B cell (primary cell): ENCODE measurements at regions not wholly inside any gene's neighbourhood (a gene's known extent, or its start where the extent isn't known, plus 50 kb on each side); places are given as distances from the start of the nearest gene placed in this dataset.

Experiments used
- ATAC-seq: fragments of 200-7000 bp; cut with Tn5 transposase; one replicate; pipeline ENCODE4 v1.10.0; 2021; ENCODE audit warnings: low read depth, mild to moderate bottlenecking, moderate number of reproducible peaks, moderate library complexity
- CTCF ChIA-PET: fragments of 350-600 bp; sonication (Branson Sonifier 250); formaldehyde crosslinking; loops from one replicate; lab custom pipeline; 2021; ENCODE audit warnings: antibody characterized with exemption, inconsistent platforms; lab: Charles Lee
- POLR2A ChIA-PET: fragments of 350-600 bp; sonication (Branson Sonifier 250); formaldehyde crosslinking; loops from one replicate; lab custom pipeline; 2021; ENCODE audit warnings: antibody characterized with exemption; lab: Charles Lee
- DNase-seq: peaks from one replicate; pipeline ENCODE4 v3.0.0; 2013
- H2AFZ ChIP-seq: 2 replicates; pipeline ENCODE4 v1.6.1; 2012; ENCODE audit warnings: mild to moderate bottlenecking, low read depth, low read length; ENCODE audit not compliant: insufficient read depth, poor library complexity, severe bottlenecking
- H3K27ac ChIP-seq, 2 donors: 1 replicate in 1 of 2; 2 replicates in 1 of 2; pipeline ENCODE4 v1.5.1; 2012 to 2013; ENCODE audit warnings: low read length in 2 of 2, mild to moderate bottlenecking in 2 of 2, moderate library complexity in 1 of 2
- H3K27me3 ChIP-seq, 4 experiments: fragments of 200-600 bp in 1 of 4; sonication (generic) in 1 of 4; replicated peaks in 1 of 4; 1 replicate in 2 of 4; 2 replicates in 2 of 4; pipeline versions ENCODE4 v1.6.1 to v1.7.0; 2013 to 2016; ENCODE audit warnings: low read length in 3 of 4, mild to moderate bottlenecking in 2 of 4, mixed read lengths in 1 of 4, moderate library complexity in 1 of 4; ENCODE audit not compliant: insufficient read depth in 4 of 4, control insufficient read depth in 3 of 4; ENCODE audit errors: control extremely low read depth in 1 of 4
- H3K36me3 ChIP-seq, 2 experiments: replicated peaks in 1 of 2; 1 replicate in 1 of 2; 2 replicates in 1 of 2; pipeline versions ENCODE4 v1.6.1 to v1.7.1; 2013; ENCODE audit warnings: low read length in 1 of 2; ENCODE audit not compliant: insufficient read depth in 2 of 2, control insufficient read depth in 1 of 2; ENCODE audit errors: control extremely low read depth in 1 of 2, extremely low read depth in 1 of 2
- H3K4me1 ChIP-seq, 2 donors: fragments of 200-600 bp in 1 of 2; sonication (generic) in 1 of 2; 1 replicate in 1 of 2; 2 replicates in 1 of 2; pipeline versions ENCODE4 v1.5.1 to v1.6.1; 2013 to 2017; ENCODE audit warnings: low read length in 2 of 2; ENCODE audit not compliant: control insufficient read depth in 2 of 2, insufficient read depth in 2 of 2
- H3K4me2 ChIP-seq: replicated peaks from 2 replicates; pipeline ENCODE3; 2012; ENCODE audit warnings: mild to moderate bottlenecking, low read depth, low read length; ENCODE audit not compliant: poor library complexity, severe bottlenecking
- H3K4me3 ChIP-seq, 5 experiments: fragments of 200-600 bp in 1 of 5; sonication (generic) in 1 of 5; 1 replicate in 3 of 5; 2 replicates in 2 of 5; pipeline versions ENCODE4 v1.5.1 to v1.7.0; 2011 to 2016; ENCODE audit warnings: low read length in 4 of 5, mild to moderate bottlenecking in 4 of 5, low read depth in 2 of 5, control low read depth in 1 of 5, moderate library complexity in 1 of 5; ENCODE audit not compliant: insufficient read depth in 1 of 5; ENCODE audit errors: control extremely low read depth in 1 of 5, extremely low read depth in 1 of 5
- H3K79me2 ChIP-seq: fragments of 200-600 bp; sonication (generic); one replicate; pipeline ENCODE4 v1.6.0; 2016; ENCODE audit warnings: low read length; ENCODE audit not compliant: control insufficient read depth, insufficient read depth
- H3K9ac ChIP-seq: fragments of 200-600 bp; sonication (generic); 2 replicates; pipeline ENCODE4 v1.6.1; 2017; ENCODE audit warnings: mild to moderate bottlenecking, low read length, moderate library complexity
- H3K9me3 ChIP-seq, 3 donors: one replicate each; pipeline versions ENCODE4 v1.6.1 to v1.7.1; 2013; ENCODE audit warnings: low read length in 2 of 3; ENCODE audit not compliant: control insufficient read depth in 2 of 3, insufficient read depth in 1 of 3; ENCODE audit errors: control extremely low read depth in 1 of 3
- H4K20me1 ChIP-seq: 2 replicates; pipeline ENCODE4 v1.6.0; 2012; ENCODE audit warnings: mild to moderate bottlenecking, low read length; ENCODE audit not compliant: insufficient read depth, control insufficient read depth, poor library complexity, severe bottlenecking
- H3K27ac Mint-ChIP-seq: one replicate; pipeline ENCODE4 v1.8.0; 2021; ENCODE audit warnings: mixed read lengths
- H3K27me3 Mint-ChIP-seq: one replicate; pipeline ENCODE4 v1.8.0; 2021; ENCODE audit warnings: mixed read lengths
- H3K4me1 Mint-ChIP-seq: one replicate; pipeline ENCODE4 v1.8.0; 2021; ENCODE audit warnings: mixed read lengths
- H3K4me3 Mint-ChIP-seq: one replicate; pipeline ENCODE4 v1.8.0; 2021; ENCODE audit warnings: mixed read lengths
- H3K9me3 Mint-ChIP-seq: one replicate; pipeline ENCODE4 v1.8.0; 2022; ENCODE audit warnings: mixed read lengths; ENCODE audit not compliant: insufficient read depth
- CTCF ChIP-seq: fragments of 200-600 bp; IDR thresholded peaks from one replicate; pipeline ENCODE4 v1.8.0; 2022; ENCODE audit warnings: antibody characterized with exemption, mild to moderate bottlenecking
- EZH2 ChIP-seq: IDR thresholded peaks from 2 replicates; pipeline ENCODE4 v1.6.1; 2012; ENCODE audit warnings: borderline replicate concordance, low read depth, mild to moderate bottlenecking, moderate library complexity, low read length; ENCODE audit not compliant: insufficient read depth, poor library complexity, severe bottlenecking
- WGBS: methylation state at CpG from one replicate; pipeline ENCODE4 v1.1.5; 2013; ENCODE audit warnings: missing lambda C conversion rate; ENCODE audit not compliant: insufficient coverage; 5-methylcytosine and 5-hydroxymethylcytosine counted together
- intact Hi-C: fragments of 100-400 bp; cut with micrococcal nuclease; formaldehyde crosslinking; loops from one replicate; pipeline ENCODE4 v1.10.0; 2022

- Mint-ChIP-seq H3K27ac (no peak overlapping the region), H3K9me3 (no peaks in the 10 kb centered on the region), H3K4me1 (no peaks in the 10 kb centered on the region), H3K4me3 (no peak overlapping the region), H3K27me3 (no peaks in the 10 kb centered on the region)
- H3K9me3 ChIP-seq = no peaks in the 10 kb centered on the region
- no peak overlapping the region for H3K27ac ChIP-seq
- no peak for TF ChIP-seq CTCF
- TF ChIP-seq EZH2 = no peak
- no peaks in the 10 kb centered on the region for H4K20me1 ChIP-seq
- WGBS = 33% methylated on average over 1 of the region's 1 CpG
- no peaks in the 10 kb centered on the region for H3K36me3 ChIP-seq
- ATAC-seq (no peak), DNase-seq (no peak)
- no peaks in the 10 kb centered on the region for H3K4me1 ChIP-seq
- intact Hi-C loops = no loop called here
- POLR2A ChIA-PET = no interaction called here
- no peak overlapping the region for H2AFZ ChIP-seq
- CTCF ChIA-PET = no interaction called here
- H3K4me2 ChIP-seq = no peak overlapping the region
- H3K4me3 ChIP-seq = no peak overlapping the region
- no peaks in the 10 kb centered on the region for H3K79me2 ChIP-seq
- no peaks in the 10 kb centered on the region for H3K27me3 ChIP-seq
- H3K9ac ChIP-seq = no peak overlapping the region
Measured at GRCh38 chr5:110268985-110269384, 457.5 kb downstream of the TMEM232 start.

- WGBS = 81% methylated on average over 3 of the region's 3 CpGs
- intact Hi-C loops = no loop called here
- Histone ChIP-seq H3K4me1 (no peaks in the 10 kb centered on the region), H3K4me3 (no peak overlapping the region), H3K9ac (no peak overlapping the region), H3K9me3 (no peaks in the 10 kb centered on the region), H3K4me2 (no peak overlapping the region), H3K79me2 (no peaks in the 10 kb centered on the region), H3K36me3 (no peaks in the 10 kb centered on the region), H3K27ac (no peak overlapping the region), H4K20me1 (no peaks in the 10 kb centered on the region), H3K27me3 (no peaks in the 10 kb centered on the region), H2AFZ (no peak overlapping the region)
- Mint-ChIP-seq H3K9me3 (no peaks in the 10 kb centered on the region), H3K27me3 (no peaks in the 10 kb centered on the region), H3K4me3 (no peak overlapping the region), H3K27ac (no peak overlapping the region), H3K4me1 (no peaks in the 10 kb centered on the region)
- no peak for DNase-seq
- POLR2A ChIA-PET = no interaction called here
- ATAC-seq = no peak
- CTCF ChIA-PET = no interaction called here
- TF ChIP-seq EZH2 (no peak), CTCF (no peak)
Measured at GRCh38 chr5:110269478-110270142, 456.9 kb downstream of the TMEM232 start.
